Osteocyte (in vitro differentiated cells): ENCODE measurements at regions not wholly inside any gene's neighbourhood (a gene's known extent, or its start where the extent isn't known, plus 50 kb on each side); places are given as distances from the start of the nearest gene placed in this dataset.

Experiments used
- DNase-seq: peaks from one replicate; pipeline ENCODE4 v3.0.0; 2021; ENCODE audit warnings: mixed read lengths; ENCODE audit not compliant: unreplicated experiment; ENCODE audit errors: extremely low spot score
- H3K27ac Mint-ChIP-seq: one replicate; pipeline ENCODE4 v1.8.0; 2021; ENCODE audit warnings: mild to moderate bottlenecking, mixed read lengths; ENCODE audit not compliant: unreplicated experiment
- H3K27me3 Mint-ChIP-seq: one replicate; pipeline ENCODE4 v1.8.0; 2021; ENCODE audit warnings: mixed read lengths; ENCODE audit not compliant: unreplicated experiment
- H3K36me3 Mint-ChIP-seq: one replicate; pipeline ENCODE4 v1.8.0; 2021; ENCODE audit warnings: mixed read lengths; ENCODE audit not compliant: unreplicated experiment
- H3K4me1 Mint-ChIP-seq: one replicate; pipeline ENCODE4 v1.8.0; 2021; ENCODE audit warnings: mixed read lengths; ENCODE audit not compliant: unreplicated experiment
- H3K4me3 Mint-ChIP-seq: one replicate; pipeline ENCODE4 v1.8.0; 2021; ENCODE audit warnings: mild to moderate bottlenecking, moderate library complexity, mixed read lengths; ENCODE audit not compliant: unreplicated experiment
- H3K9me3 Mint-ChIP-seq: one replicate; pipeline ENCODE4 v1.8.0; 2021; ENCODE audit warnings: mixed read lengths; ENCODE audit not compliant: unreplicated experiment
- CTCF ChIP-seq: fragments of 200-600 bp; sonication (generic); IDR thresholded peaks from 2 replicates; pipeline ENCODE4 v1.5.0; 2021; ENCODE audit warnings: antibody characterized with exemption, mild to moderate bottlenecking, moderate library complexity

DNA sequence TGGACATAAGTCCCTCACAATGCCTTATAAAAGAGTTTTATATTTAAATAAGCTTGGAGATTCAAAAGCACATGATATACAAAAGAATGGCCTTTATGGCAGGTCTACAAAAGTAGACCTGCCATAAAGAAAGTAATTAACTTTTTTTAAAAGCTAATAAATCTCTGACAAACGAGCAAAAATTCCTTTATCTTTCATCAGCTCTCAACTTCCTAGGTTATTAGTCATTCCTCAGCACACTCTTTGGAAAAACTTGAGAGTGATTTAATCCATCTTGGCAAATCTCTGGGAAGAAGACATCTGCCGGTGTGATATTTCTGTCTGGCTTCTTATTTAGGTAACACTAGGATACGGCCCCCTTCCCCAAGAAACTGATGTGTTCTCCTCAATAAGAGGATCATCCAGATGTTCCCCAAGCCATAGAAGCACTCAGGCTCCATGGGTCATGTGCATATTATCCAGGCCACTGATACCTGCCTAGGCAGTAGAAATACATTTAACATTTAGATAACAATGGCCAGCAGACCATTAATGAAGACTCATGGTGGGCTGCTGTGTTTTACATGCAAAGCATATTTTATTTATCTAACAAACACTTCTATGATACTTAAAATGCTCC is 372.7 kb downstream of the LIG4 start:
- TF ChIP-seq CTCF = no peak
- no peaks in the 10 kb centered on the region for H3K36me3 Mint-ChIP-seq
- H3K27ac Mint-ChIP-seq = peak overlapping the region; percentile 13
- DNase-seq = no peak
- H3K4me3 Mint-ChIP-seq = no peak overlapping the region
- H3K27me3 Mint-ChIP-seq = no peaks in the 10 kb centered on the region
- no peaks in the 10 kb centered on the region for H3K9me3 Mint-ChIP-seq
- H3K4me1 Mint-ChIP-seq = peaks cover 6% of the 10 kb centered on the region

GRCh38 chr13:107838588-107839161 is 376.7 kb downstream of the LIG4 start:
- Mint-ChIP-seq H3K27ac (no peak overlapping the region), H3K4me3 (no peak overlapping the region), H3K4me1 (peaks cover 23% of the 10 kb centered on the region), H3K27me3 (no peaks in the 10 kb centered on the region), H3K36me3 (no peaks in the 10 kb centered on the region), H3K9me3 (no peaks in the 10 kb centered on the region)
- no peak for DNase-seq
- no peak for TF ChIP-seq CTCF

DNA sequence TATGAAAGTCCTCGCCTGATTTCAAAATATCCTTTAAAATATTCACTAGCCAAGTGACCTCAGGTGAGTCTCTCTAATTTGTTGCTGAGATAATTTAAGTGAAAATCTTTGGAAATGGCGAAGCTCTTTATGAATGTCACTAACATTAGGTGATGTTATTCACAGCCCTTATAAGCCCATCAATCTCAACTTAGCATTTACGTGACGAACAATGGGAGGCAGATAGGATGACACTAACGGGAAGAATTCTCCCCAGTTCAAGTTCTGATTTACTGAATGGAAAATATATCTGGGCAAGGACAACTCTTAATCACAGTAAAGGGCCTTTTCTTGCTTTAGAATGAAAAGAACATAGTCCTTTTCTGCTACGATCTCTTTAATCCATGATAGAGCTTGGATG is 378.7 kb downstream of the LIG4 start:
- Mint-ChIP-seq H3K9me3 (no peaks in the 10 kb centered on the region), H3K27me3 (no peaks in the 10 kb centered on the region), H3K4me3 (no peak overlapping the region), H3K4me1 (peaks cover 17% of the 10 kb centered on the region), H3K27ac (no peak overlapping the region), H3K36me3 (no peaks in the 10 kb centered on the region)
- no peak for DNase-seq
- no peak for TF ChIP-seq CTCF

DNA sequence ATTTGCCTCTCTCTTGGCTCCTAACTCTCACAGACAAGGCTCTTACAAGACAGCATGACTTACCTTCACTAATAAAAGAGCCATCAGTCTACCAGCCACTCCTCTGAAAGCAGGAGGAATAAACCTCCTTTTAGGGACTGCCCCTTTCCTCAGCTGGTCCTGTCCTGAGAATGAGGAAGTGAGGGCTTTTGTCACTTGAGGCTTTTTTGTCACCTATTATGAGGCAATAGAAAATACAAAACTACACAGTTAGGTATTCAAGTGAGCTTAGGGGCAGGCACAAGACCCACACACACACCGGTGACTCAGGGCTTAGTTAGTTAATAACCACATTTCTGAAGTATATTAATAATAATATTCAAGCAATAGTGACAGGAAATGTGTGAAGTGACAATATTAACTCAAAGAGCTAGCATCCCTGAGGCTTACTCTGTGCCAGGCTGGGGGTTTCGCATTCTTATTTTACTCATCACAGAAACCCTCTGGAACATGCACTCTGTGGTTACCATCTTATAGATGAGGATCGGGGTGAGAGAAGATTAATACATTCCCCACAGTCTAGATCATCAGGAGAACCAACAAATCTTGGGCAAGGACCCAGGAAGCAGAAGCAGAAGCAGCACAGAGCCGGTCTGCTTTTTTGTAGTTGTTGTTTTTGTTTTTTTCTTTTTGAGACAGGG is 379.9 kb downstream of the LIG4 start:
- Mint-ChIP-seq H3K9me3 (no peaks in the 10 kb centered on the region), H3K4me1 (peaks cover 21% of the 10 kb centered on the region), H3K36me3 (no peaks in the 10 kb centered on the region), H3K27me3 (no peaks in the 10 kb centered on the region), H3K27ac (peak overlapping the region; percentile 31), H3K4me3 (no peak overlapping the region)
- DNase-seq = no peak
- TF ChIP-seq CTCF = no peak

- no peak for TF ChIP-seq CTCF
- Mint-ChIP-seq H3K27me3 (no peaks in the 10 kb centered on the region), H3K4me1 (peaks cover 21% of the 10 kb centered on the region), H3K36me3 (no peaks in the 10 kb centered on the region), H3K27ac (peak overlapping the region; percentile 31), H3K9me3 (no peaks in the 10 kb centered on the region), H3K4me3 (no peak overlapping the region)
- no peak for DNase-seq
Observed at GRCh38 chr13:107834717-107835116, 380.6 kb downstream of the LIG4 start.
